Body of pancreas (tissue), 4 donors: ENCODE measurements at regions not wholly inside any gene's neighbourhood (a gene's known extent, or its start where the extent isn't known, plus 50 kb on each side); places are given as distances from the start of the nearest gene placed in this dataset.

ENCODE experiments used
- CTCF ChIP-seq, 7 experiments: fragments of 450-650 bp in 4 of 7; fragments of 200-600 bp in 3 of 7; sonication (generic) in 3 of 7; IDR thresholded peaks; one replicate each; pipeline ENCODE4 v1.5.1; 2016 to 2019; ENCODE audit warnings: antibody characterized with exemption in 7 of 7
- POLR2A ChIP-seq, 3 donors: fragments of 450-650 bp; IDR thresholded peaks; one replicate each; pipeline ENCODE4 v1.6.1; 2016; ENCODE audit warnings: antibody characterized with exemption in 3 of 3, mild to moderate bottlenecking in 2 of 3

DNA sequence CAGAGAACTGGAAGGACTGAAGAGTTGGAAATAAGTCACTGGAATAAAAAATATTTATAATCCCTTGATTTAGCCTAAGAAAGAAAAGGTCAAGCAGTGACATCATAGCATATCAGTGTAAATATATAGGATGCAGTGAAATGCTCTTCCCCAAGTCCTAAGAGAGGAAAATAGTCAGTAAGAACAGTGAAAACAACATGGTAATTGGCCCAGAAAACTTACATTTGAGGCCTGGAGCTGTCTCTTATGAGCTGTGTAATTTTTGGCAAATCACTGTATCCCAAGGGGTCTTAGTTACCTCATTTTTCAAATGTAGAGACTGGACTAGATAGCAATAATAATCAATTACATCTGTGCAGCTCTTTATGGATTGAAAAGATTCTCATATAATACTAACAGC, 255.7 kb upstream of the AR start:
- TF ChIP-seq CTCF (IDR thresholded peaks at IDR 0.05) (no peak), POLR2A (IDR thresholded peaks at IDR 0.05) (no peak)
